ENCODE measurements at regions not wholly inside any gene's neighbourhood (a gene's known extent, or its start where the extent isn't known, plus 50 kb on each side); places are given as distances from the start of the nearest gene placed in this dataset.

GRCh38 chr1:199474738-199475137, 552.8 kb upstream of the NR5A2 start (continued):
- TF ChIP-seq, protein P1, sequence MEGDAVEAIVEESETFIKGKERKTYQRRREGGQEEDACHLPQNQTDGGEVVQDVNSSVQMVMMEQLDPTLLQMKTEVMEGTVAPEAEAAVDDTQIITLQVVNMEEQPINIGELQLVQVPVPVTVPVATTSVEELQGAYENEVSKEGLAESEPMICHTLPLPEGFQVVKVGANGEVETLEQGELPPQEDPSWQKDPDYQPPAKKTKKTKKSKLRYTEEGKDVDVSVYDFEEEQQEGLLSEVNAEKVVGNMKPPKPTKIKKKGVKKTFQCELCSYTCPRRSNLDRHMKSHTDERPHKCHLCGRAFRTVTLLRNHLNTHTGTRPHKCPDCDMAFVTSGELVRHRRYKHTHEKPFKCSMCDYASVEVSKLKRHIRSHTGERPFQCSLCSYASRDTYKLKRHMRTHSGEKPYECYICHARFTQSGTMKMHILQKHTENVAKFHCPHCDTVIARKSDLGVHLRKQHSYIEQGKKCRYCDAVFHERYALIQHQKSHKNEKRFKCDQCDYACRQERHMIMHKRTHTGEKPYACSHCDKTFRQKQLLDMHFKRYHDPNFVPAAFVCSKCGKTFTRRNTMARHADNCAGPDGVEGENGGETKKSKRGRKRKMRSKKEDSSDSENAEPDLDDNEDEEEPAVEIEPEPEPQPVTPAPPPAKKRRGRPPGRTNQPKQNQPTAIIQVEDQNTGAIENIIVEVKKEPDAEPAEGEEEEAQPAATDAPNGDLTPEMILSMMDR (tag by site-specific recombination; IDR thresholded peaks at IDR 0.05) = no peak
- TF ChIP-seq ZNF132 (tag by site-specific recombination; IDR thresholded peaks at IDR 0.05; ENCODE audit: borderline replicate concordance) (no peak), ZNF600 (tag by site-specific recombination; IDR thresholded peaks at IDR 0.05) (no peak), MYNN (tag by site-specific recombination; IDR thresholded peaks at IDR 0.05; ENCODE audit: borderline replicate concordance) (no peak), ZBTB20 (tag by site-specific recombination; IDR thresholded peaks at IDR 0.05) (no peak), ZNF341 (tag by site-specific recombination; IDR thresholded peaks at IDR 0.05; ENCODE audit: low read depth) (no peak)
- TF ChIP-seq, protein P2, sequence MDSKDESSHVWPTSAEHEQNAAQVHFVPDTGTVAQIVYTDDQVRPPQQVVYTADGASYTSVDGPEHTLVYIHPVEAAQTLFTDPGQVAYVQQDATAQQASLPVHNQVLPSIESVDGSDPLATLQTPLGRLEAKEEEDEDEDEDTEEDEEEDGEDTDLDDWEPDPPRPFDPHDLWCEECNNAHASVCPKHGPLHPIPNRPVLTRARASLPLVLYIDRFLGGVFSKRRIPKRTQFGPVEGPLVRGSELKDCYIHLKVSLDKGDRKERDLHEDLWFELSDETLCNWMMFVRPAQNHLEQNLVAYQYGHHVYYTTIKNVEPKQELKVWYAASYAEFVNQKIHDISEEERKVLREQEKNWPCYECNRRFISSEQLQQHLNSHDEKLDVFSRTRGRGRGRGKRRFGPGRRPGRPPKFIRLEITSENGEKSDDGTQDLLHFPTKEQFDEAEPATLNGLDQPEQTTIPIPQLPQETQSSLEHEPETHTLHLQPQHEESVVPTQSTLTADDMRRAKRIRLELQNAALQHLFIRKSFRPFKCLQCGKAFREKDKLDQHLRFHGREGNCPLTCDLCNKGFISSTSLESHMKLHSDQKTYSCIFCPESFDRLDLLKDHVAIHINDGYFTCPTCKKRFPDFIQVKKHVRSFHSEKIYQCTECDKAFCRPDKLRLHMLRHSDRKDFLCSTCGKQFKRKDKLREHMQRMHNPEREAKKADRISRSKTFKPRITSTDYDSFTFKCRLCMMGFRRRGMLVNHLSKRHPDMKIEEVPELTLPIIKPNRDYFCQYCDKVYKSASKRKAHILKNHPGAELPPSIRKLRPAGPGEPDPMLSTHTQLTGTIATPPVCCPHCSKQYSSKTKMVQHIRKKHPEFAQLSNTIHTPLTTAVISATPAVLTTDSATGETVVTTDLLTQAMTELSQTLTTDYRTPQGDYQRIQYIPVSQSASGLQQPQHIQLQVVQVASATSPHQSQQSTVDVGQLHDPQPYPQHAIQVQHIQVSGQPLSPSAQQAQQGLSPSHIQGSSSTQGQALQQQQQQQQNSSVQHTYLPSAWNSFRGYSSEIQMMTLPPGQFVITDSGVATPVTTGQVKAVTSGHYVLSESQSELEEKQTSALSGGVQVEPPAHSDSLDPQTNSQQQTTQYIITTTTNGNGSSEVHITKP (tag by site-specific recombination; IDR thresholded peaks at IDR 0.05) = no peak

GRCh38 chr1:199482426-199482825, 545.1 kb upstream of the NR5A2 start:
- no peak overlapping the region for H3K27ac ChIP-seq (ENCODE audit: extremely low read depth, low read depth, low read length)
- no peaks in the 10 kb centered on the region for H3K36me3 ChIP-seq (ENCODE audit: control insufficient read depth in 2 of 2, insufficient read depth in 1 of 2, low read length in 2 of 2)
- POLR2A ChIA-PET = no interaction called here
- CTCF ChIA-PET = interaction anchor here (0.6 kb wide), 1 partner anchor 368 kb away, joined by 3 read pairs; no protein-coding TSS in a partner anchor
- H3K4me1 ChIP-seq (ENCODE audit: control insufficient read depth, insufficient read depth, low read length) = no peaks in the 10 kb centered on the region
- no peak overlapping the region for H3K4me3 ChIP-seq (ENCODE audit: low read depth, low read length)
- no peaks in the 10 kb centered on the region for H3K9me3 ChIP-seq (ENCODE audit: control insufficient read depth, insufficient read depth, low read depth, low read length)
- no peak for TF ChIP-seq ZNF223 (tag by site-specific recombination; IDR thresholded peaks at IDR 0.05)
- TF ChIP-seq ELK4 (IDR thresholded peaks at IDR 0.05; ENCODE audit: borderline replicate concordance, low read depth, low read length) = no peak
- no peak for TF ChIP-seq ZNF501 (tag by site-specific recombination; IDR thresholded peaks at IDR 0.05)
- TF ChIP-seq TCF7L2 (IDR thresholded peaks at IDR 0.05; ENCODE audit: borderline replicate concordance, low read depth, low read length) = no peak
- TF ChIP-seq REST (tag by site-specific recombination; IDR thresholded peaks at IDR 0.05) = no peak
- TF ChIP-seq, protein P3, sequence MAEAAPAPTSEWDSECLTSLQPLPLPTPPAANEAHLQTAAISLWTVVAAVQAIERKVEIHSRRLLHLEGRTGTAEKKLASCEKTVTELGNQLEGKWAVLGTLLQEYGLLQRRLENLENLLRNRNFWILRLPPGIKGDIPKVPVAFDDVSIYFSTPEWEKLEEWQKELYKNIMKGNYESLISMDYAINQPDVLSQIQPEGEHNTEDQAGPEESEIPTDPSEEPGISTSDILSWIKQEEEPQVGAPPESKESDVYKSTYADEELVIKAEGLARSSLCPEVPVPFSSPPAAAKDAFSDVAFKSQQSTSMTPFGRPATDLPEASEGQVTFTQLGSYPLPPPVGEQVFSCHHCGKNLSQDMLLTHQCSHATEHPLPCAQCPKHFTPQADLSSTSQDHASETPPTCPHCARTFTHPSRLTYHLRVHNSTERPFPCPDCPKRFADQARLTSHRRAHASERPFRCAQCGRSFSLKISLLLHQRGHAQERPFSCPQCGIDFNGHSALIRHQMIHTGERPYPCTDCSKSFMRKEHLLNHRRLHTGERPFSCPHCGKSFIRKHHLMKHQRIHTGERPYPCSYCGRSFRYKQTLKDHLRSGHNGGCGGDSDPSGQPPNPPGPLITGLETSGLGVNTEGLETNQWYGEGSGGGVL (tag by site-specific recombination; IDR thresholded peaks at IDR 0.05) = no peak
- TF ChIP-seq SP3 (tag by site-specific recombination; IDR thresholded peaks at IDR 0.05) = no peak
- no peak for TF ChIP-seq ZNF274 (IDR thresholded peaks at IDR 0.05; ENCODE audit: low read length)
- no peak for TF ChIP-seq ZNF274 (tag by site-specific recombination; IDR thresholded peaks at IDR 0.05; ENCODE audit: borderline replicate concordance)
- no peak for TF ChIP-seq OSR2 (tag by site-specific recombination; IDR thresholded peaks at IDR 0.05)
- no peak for TF ChIP-seq ZNF394 (tag by site-specific recombination; IDR thresholded peaks at IDR 0.05; ENCODE audit: borderline replicate concordance)
- no peak for TF ChIP-seq ZFP3 (tag by site-specific recombination; IDR thresholded peaks at IDR 0.05; ENCODE audit: low read depth)
- TF ChIP-seq ZNF776 (tag by site-specific recombination; IDR thresholded peaks at IDR 0.05; ENCODE audit: borderline replicate concordance) = no peak
- no peak for TF ChIP-seq ZSCAN16 (tag by site-specific recombination; IDR thresholded peaks at IDR 0.05)
- no peak for TF ChIP-seq GLIS2 (tag by site-specific recombination; IDR thresholded peaks at IDR 0.05)
- TF ChIP-seq ZNF138 (tag by site-specific recombination; IDR thresholded peaks at IDR 0.05; ENCODE audit: borderline replicate concordance) = no peak
- no peak for TF ChIP-seq ZNF521 (tag by site-specific recombination; IDR thresholded peaks at IDR 0.05)
- TF ChIP-seq SETDB1 (IDR thresholded peaks at IDR 0.05; ENCODE audit: insufficient read length, low read length) = no peak

Measured in HEK293 (cell line).